GM21529 (cell line): ENCODE measurements at regions not wholly inside any gene's neighbourhood (a gene's known extent, or its start where the extent isn't known, plus 50 kb on each side); places are given as distances from the start of the nearest gene placed in this dataset.
"Not testable (repeated sequence)": the region's sequence is repeated elsewhere in the genome, so short reads cannot be mapped to it uniquely, and the experiment has no call there.

Experiments
- ATAC-seq: cut with Tn5 transposase; IDR thresholded peaks from one replicate; pipeline ENCODE4 v1.9.1; 2021; ENCODE audit not compliant: unreplicated experiment

GRCh38 chr1:30572192-30572591 is 151.2 kb downstream of the MATN1 start:
- no peak for ATAC-seq

GRCh38 chr1:30571380-30571779 is 152.0 kb downstream of the MATN1 start:
- no peak for ATAC-seq

- ATAC-seq, result no peak
These were observed 154.0 kb downstream of the MATN1 start for GRCh38 chr1:30569384-30569783.

- no peak for ATAC-seq
These were observed 160.8 kb downstream of the MATN1 start for GRCh38 chr1:30562559-30562958.

- ATAC-seq, result no peak
These were observed 171.8 kb downstream of the MATN1 start for GRCh38 chr1:30551603-30552002.

GRCh38 chr1:30550365-30551220 is 172.8 kb downstream of the MATN1 start:
- ATAC-seq, result no peak

GRCh38 chr1:30549872-30550271 is 173.5 kb downstream of the MATN1 start:
- ATAC-seq, result not testable (repeated sequence)

- ATAC-seq, result no peak
These were observed 175.1 kb downstream of the MATN1 start for GRCh38 chr1:30548294-30548693.

GRCh38 chr1:30547326-30547725 is 176.1 kb downstream of the MATN1 start:
- not testable (repeated sequence) for ATAC-seq

GRCh38 chr1:30545365-30545764 is 178.0 kb downstream of the MATN1 start:
- ATAC-seq, result no peak

- ATAC-seq, result no peak
These were observed 181.5 kb downstream of the MATN1 start for GRCh38 chr1:30541721-30542485.

- ATAC-seq, result no peak
These were observed 182.7 kb downstream of the MATN1 start for GRCh38 chr1:30540611-30541192.

- no peak for ATAC-seq
These were observed 183.5 kb downstream of the MATN1 start for GRCh38 chr1:30539884-30540283.

GRCh38 chr1:30538993-30539867 is 184.2 kb downstream of the MATN1 start:
- no peak for ATAC-seq

- no peak for ATAC-seq
These were observed 185.0 kb downstream of the MATN1 start for GRCh38 chr1:30538226-30538992.

- ATAC-seq, result no peak
These were observed 186.1 kb downstream of the MATN1 start for GRCh38 chr1:30537279-30537678.

GRCh38 chr1:30536530-30536929 is 186.9 kb downstream of the MATN1 start:
- no peak for ATAC-seq

GRCh38 chr1:30535595-30536325 is 187.6 kb downstream of the MATN1 start:
- no peak for ATAC-seq

- ATAC-seq, result no peak
These were observed 188.8 kb downstream of the MATN1 start for GRCh38 chr1:30534551-30534940.
